ENCODE measurements at regions not wholly inside any gene's neighbourhood (a gene's known extent, or its start where the extent isn't known, plus 50 kb on each side); places are given as distances from the start of the nearest gene placed in this dataset.

GRCh38 chrY:19351616-19352015, 392.9 kb downstream of the KDM5D start:
- TF ChIP-seq CTCF (IDR thresholded peaks at IDR 0.05) (no peak), POLR2A (IDR thresholded peaks at IDR 0.05) (no peak)
- no peak overlapping the region for H3K27ac ChIP-seq
- H3K36me3 ChIP-seq: no peaks in the 10 kb centered on the region
- DNase-seq: no peak
- no peaks in the 10 kb centered on the region for H3K27me3 ChIP-seq
- H3K9me3 ChIP-seq: no peaks in the 10 kb centered on the region
- no peak overlapping the region for H3K4me3 ChIP-seq
- no peaks in the 10 kb centered on the region for H3K4me1 ChIP-seq

GRCh38 chrY:19321701-19322100, 422.8 kb downstream of the KDM5D start:
- no peaks in the 10 kb centered on the region for H3K36me3 ChIP-seq

GRCh38 chrY:19319135-19319534, 425.4 kb downstream of the KDM5D start:
- TF ChIP-seq CTCF (IDR thresholded peaks at IDR 0.05) (no peak), POLR2A (IDR thresholded peaks at IDR 0.05) (no peak)
- no peak for DNase-seq
- Histone ChIP-seq H3K27ac (no peak overlapping the region), H3K9me3 (no peaks in the 10 kb centered on the region), H3K4me1 (no peaks in the 10 kb centered on the region), H3K27me3 (no peaks in the 10 kb centered on the region), H3K36me3 (no peaks in the 10 kb centered on the region), H3K4me3 (no peak overlapping the region)

More at GRCh38 chrY:19321701-19322100, 422.8 kb downstream of the KDM5D start:
- Histone ChIP-seq H3K27ac (no peak overlapping the region), H3K9me3 (no peaks in the 10 kb centered on the region), H3K4me3 (no peak overlapping the region), H3K27me3 (no peaks in the 10 kb centered on the region), H3K4me1 (no peaks in the 10 kb centered on the region)
- TF ChIP-seq CTCF (IDR thresholded peaks at IDR 0.05): no peak
- no peak for TF ChIP-seq POLR2A (IDR thresholded peaks at IDR 0.05)
- no peak for DNase-seq

GRCh38 chrY:19317271-19317987, 427.1 kb downstream of the KDM5D start:
- Histone ChIP-seq H3K27ac (no peak overlapping the region), H3K4me1 (no peaks in the 10 kb centered on the region), H3K9me3 (no peaks in the 10 kb centered on the region), H3K27me3 (no peaks in the 10 kb centered on the region), H3K4me3 (no peak overlapping the region), H3K36me3 (no peaks in the 10 kb centered on the region)
- DNase-seq: no peak
- no peak for TF ChIP-seq POLR2A (IDR thresholded peaks at IDR 0.05)
- TF ChIP-seq CTCF (IDR thresholded peaks at IDR 0.05): no peak

GRCh38 chrY:19307627-19308026, 436.9 kb downstream of the KDM5D start:
- Histone ChIP-seq H3K9me3 (no peaks in the 10 kb centered on the region), H3K27ac (no peak overlapping the region), H3K4me3 (no peak overlapping the region), H3K4me1 (no peaks in the 10 kb centered on the region), H3K36me3 (no peaks in the 10 kb centered on the region), H3K27me3 (no peaks in the 10 kb centered on the region)
- no peak for DNase-seq
- TF ChIP-seq POLR2A (IDR thresholded peaks at IDR 0.05) (no peak), CTCF (IDR thresholded peaks at IDR 0.05) (no peak)

GRCh38 chrY:19303136-19303535, 441.4 kb downstream of the KDM5D start:
- Histone ChIP-seq H3K9me3 (no peaks in the 10 kb centered on the region), H3K4me3 (no peak overlapping the region), H3K27ac (no peak overlapping the region), H3K36me3 (no peaks in the 10 kb centered on the region), H3K27me3 (no peaks in the 10 kb centered on the region), H3K4me1 (no peaks in the 10 kb centered on the region)
- TF ChIP-seq CTCF (IDR thresholded peaks at IDR 0.05): no peak
- no peak for TF ChIP-seq POLR2A (IDR thresholded peaks at IDR 0.05)
- DNase-seq: no peak
